ENCODE measurements at regions not wholly inside any gene's neighbourhood (a gene's known extent, or its start where the extent isn't known, plus 50 kb on each side); places are given as distances from the start of the nearest gene placed in this dataset.
A peak's percentile ranks its signal among the peaks of the same experiment; 100 is the strongest.

GRCh38 chr9:29826421-29826820 lies 2253.1 kb upstream of the C9orf72 start:
- no peak overlapping the region for H3K27ac ChIP-seq (ENCODE audit: control insufficient read depth, insufficient read depth, low read length)
- no peaks in the 10 kb centered on the region for H3K4me1 ChIP-seq (ENCODE audit: control insufficient read depth, extremely low read depth, insufficient read depth, low read length)
- H3K79me2 ChIP-seq (ENCODE audit: control insufficient read depth, insufficient read depth, low read length), result no peaks in the 10 kb centered on the region
- FAIRE-seq, result no peak
- dilution Hi-C loops (cut with MboI; ENCODE audit: extremely low pct_ligation_motif_present, low sequenced_read_pairs), result no loop called here
- H3K4me3 ChIP-seq (ENCODE audit: control insufficient read depth in 2 of 3, extremely low read depth in 1 of 3, insufficient read depth in 2 of 3, low read depth in 1 of 3, low read length in 3 of 3), result no peak overlapping the region
- no peak overlapping the region for H3K4me2 ChIP-seq (ENCODE audit: control insufficient read depth, extremely low read depth, insufficient read depth, low read depth, low read length)
- no peaks in the 10 kb centered on the region for H3K9me1 ChIP-seq (ENCODE audit: control insufficient read depth, extremely low read depth, insufficient read depth, low read length)
- H3K36me3 ChIP-seq (ENCODE audit: control insufficient read depth in 2 of 2, extremely low read depth in 1 of 2, insufficient read depth in 2 of 2, low read length in 2 of 2), result no peaks in the 10 kb centered on the region
- no peak for TF ChIP-seq CTCF (optimal IDR thresholded peaks at IDR 0.05 in 1 of 3, IDR thresholded peaks at IDR 0.05 in 1 of 3, conservative IDR thresholded peaks at IDR 0.05 in 1 of 3; ENCODE audit: extremely low read depth in 1 of 3, insufficient read depth in 2 of 3, low read length in 3 of 3)
- no peak for TF ChIP-seq EZH2 (IDR thresholded peaks at IDR 0.05; ENCODE audit: low read length)
- H3K9ac ChIP-seq (ENCODE audit: control insufficient read depth, extremely low read depth, insufficient read depth, low read length), result no peak overlapping the region
- no peak for DNase-seq (ENCODE audit: low read depth, low spot score)
- no peak overlapping the region for H2AFZ ChIP-seq (ENCODE audit: control insufficient read depth, low read length)
- no peaks in the 10 kb centered on the region for H4K20me1 ChIP-seq (ENCODE audit: control insufficient read depth, extremely low read depth, insufficient read depth, low read length)
- no peaks in the 10 kb centered on the region for H3K27me3 ChIP-seq (ENCODE audit: control insufficient read depth, extremely low read depth, insufficient read depth, low read length)
- H3K9me3 ChIP-seq (ENCODE audit: control insufficient read depth, low read depth, low read length), result no peaks in the 10 kb centered on the region

- H3K79me2 ChIP-seq (ENCODE audit: control insufficient read depth, insufficient read depth, low read length), result no peaks in the 10 kb centered on the region
- H3K27me3 ChIP-seq (ENCODE audit: control insufficient read depth, extremely low read depth, insufficient read depth, low read length), result no peaks in the 10 kb centered on the region
- H3K27ac ChIP-seq (ENCODE audit: control insufficient read depth, insufficient read depth, low read length), result no peak overlapping the region
- H3K9me3 ChIP-seq (ENCODE audit: control insufficient read depth, low read depth, low read length), result no peaks in the 10 kb centered on the region
- H3K4me1 ChIP-seq (ENCODE audit: control insufficient read depth, extremely low read depth, insufficient read depth, low read length), result no peaks in the 10 kb centered on the region
- no peaks in the 10 kb centered on the region for H3K36me3 ChIP-seq (ENCODE audit: control insufficient read depth in 2 of 2, extremely low read depth in 1 of 2, insufficient read depth in 2 of 2, low read length in 2 of 2)
- no peaks in the 10 kb centered on the region for H4K20me1 ChIP-seq (ENCODE audit: control insufficient read depth, extremely low read depth, insufficient read depth, low read length)
- dilution Hi-C loops (cut with MboI; ENCODE audit: extremely low pct_ligation_motif_present, low sequenced_read_pairs), result no loop called here
- FAIRE-seq, result no peak
- H3K4me2 ChIP-seq (ENCODE audit: control insufficient read depth, extremely low read depth, insufficient read depth, low read depth, low read length), result no peak overlapping the region
- H3K9me1 ChIP-seq (ENCODE audit: control insufficient read depth, extremely low read depth, insufficient read depth, low read length), result no peaks in the 10 kb centered on the region
- no peak overlapping the region for H2AFZ ChIP-seq (ENCODE audit: control insufficient read depth, low read length)
- H3K9ac ChIP-seq (ENCODE audit: control insufficient read depth, extremely low read depth, insufficient read depth, low read length), result no peak overlapping the region
- no peak overlapping the region for H3K4me3 ChIP-seq (ENCODE audit: control insufficient read depth in 2 of 3, extremely low read depth in 1 of 3, insufficient read depth in 2 of 3, low read depth in 1 of 3, low read length in 3 of 3)
- no peak for DNase-seq (ENCODE audit: low read depth, low spot score)
- no peak for TF ChIP-seq EZH2 (IDR thresholded peaks at IDR 0.05; ENCODE audit: low read length)
- TF ChIP-seq CTCF (optimal IDR thresholded peaks at IDR 0.05 in 1 of 3, IDR thresholded peaks at IDR 0.05 in 1 of 3, conservative IDR thresholded peaks at IDR 0.05 in 1 of 3; ENCODE audit: extremely low read depth in 1 of 3, insufficient read depth in 2 of 3, low read length in 3 of 3), result peak; percentile 24 to 68 (median 35)
Observed at GRCh38 chr9:29830821-29831220, 2257.5 kb upstream of the C9orf72 start.

All from keratinocyte (primary cell).